HEK293T (cell line): ENCODE measurements at regions not wholly inside any gene's neighbourhood (a gene's known extent, or its start where the extent isn't known, plus 50 kb on each side); places are given as distances from the start of the nearest gene placed in this dataset.

Experiments used
- ARNT ChIP-seq: fragments of 450-650 bp; IDR thresholded peaks from 2 replicates; pipeline ENCODE4 v1.6.1; 2017; ENCODE audit warnings: mild to moderate bottlenecking
- FOXA1 ChIP-seq: fragments of 450-650 bp; IDR thresholded peaks from 2 replicates; pipeline ENCODE4 v1.6.1; 2016; ENCODE audit warnings: mild to moderate bottlenecking
- FOXK2 ChIP-seq: fragments of 450-650 bp; IDR thresholded peaks from 2 replicates; pipeline ENCODE4 v1.6.1; 2016; ENCODE audit warnings: mild to moderate bottlenecking
- HDGF ChIP-seq: fragments of 450-650 bp; IDR thresholded peaks from 2 replicates; pipeline ENCODE4 v1.6.1; 2017; ENCODE audit warnings: antibody characterized with exemption, borderline replicate concordance
- SP1 ChIP-seq: fragments of 450-650 bp; IDR thresholded peaks from 2 replicates; pipeline ENCODE4 v1.6.1; 2017
- TARDBP ChIP-seq: fragments of 450-650 bp; IDR thresholded peaks from 2 replicates; pipeline ENCODE4 v1.6.1; 2016
- ZNF384 ChIP-seq: fragments of 450-650 bp; IDR thresholded peaks from 2 replicates; pipeline ENCODE4 v1.6.1; 2016
- TF ChIP-seq, protein P1 (sequence below): fragments of 450-650 bp; IDR thresholded peaks from 2 replicates; pipeline ENCODE4 v1.6.1; 2016

DNA sequence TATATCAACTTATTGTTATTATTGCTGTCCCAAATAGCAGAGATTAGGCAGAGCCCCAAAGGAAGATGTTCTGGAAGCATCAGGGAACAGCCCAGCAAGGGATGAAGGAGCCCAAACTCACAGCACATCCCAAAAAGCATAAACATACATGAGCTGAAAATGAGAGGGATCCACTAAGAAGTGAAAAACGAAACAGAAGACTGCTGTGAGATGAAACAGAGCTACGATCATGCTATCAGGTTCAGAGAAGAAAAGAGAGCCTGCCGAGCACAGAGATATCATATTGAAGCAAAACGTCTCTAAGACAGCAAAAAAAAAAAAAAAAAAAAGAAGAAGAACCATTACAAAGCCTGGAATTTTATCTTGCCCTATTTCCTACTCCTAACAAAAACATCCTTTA, 127.3 kb downstream of the ZNF608 start:
- TF ChIP-seq FOXA1 (no peak), TARDBP (no peak), SP1 (no peak), ARNT (no peak), ZNF384 (no peak), FOXK2 (no peak), HDGF (no peak)
- TF ChIP-seq, protein P1, sequence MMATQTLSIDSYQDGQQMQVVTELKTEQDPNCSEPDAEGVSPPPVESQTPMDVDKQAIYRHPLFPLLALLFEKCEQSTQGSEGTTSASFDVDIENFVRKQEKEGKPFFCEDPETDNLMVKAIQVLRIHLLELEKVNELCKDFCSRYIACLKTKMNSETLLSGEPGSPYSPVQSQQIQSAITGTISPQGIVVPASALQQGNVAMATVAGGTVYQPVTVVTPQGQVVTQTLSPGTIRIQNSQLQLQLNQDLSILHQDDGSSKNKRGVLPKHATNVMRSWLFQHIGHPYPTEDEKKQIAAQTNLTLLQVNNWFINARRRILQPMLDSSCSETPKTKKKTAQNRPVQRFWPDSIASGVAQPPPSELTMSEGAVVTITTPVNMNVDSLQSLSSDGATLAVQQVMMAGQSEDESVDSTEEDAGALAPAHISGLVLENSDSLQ: no peak
